Effector memory CD4-positive, alpha-beta T cell (primary cell): ENCODE measurements at regions not wholly inside any gene's neighbourhood (a gene's known extent, or its start where the extent isn't known, plus 50 kb on each side); places are given as distances from the start of the nearest gene placed in this dataset.
"Not testable (repeated sequence)": the region's sequence is repeated elsewhere in the genome, so short reads cannot be mapped to it uniquely, and the experiment has no call there.

Experiments used
- DNase-seq, 3 donors: peaks; one replicate each; pipeline ENCODE4 v3.0.0-alpha.2; 2020
- H3K27ac ChIP-seq: 2 replicates; pipeline ENCODE4 v1.7.0; 2013; ENCODE audit warnings: mild to moderate bottlenecking, low read length, moderate library complexity; ENCODE audit not compliant: insufficient read depth, poor library complexity, severe bottlenecking
- H3K27me3 ChIP-seq: replicated peaks from 2 replicates; pipeline ENCODE4 v1.7.0; 2013; ENCODE audit warnings: mild to moderate bottlenecking, low read length; ENCODE audit not compliant: insufficient read depth, control insufficient read depth, poor library complexity, severe bottlenecking
- H3K36me3 ChIP-seq: 2 replicates; pipeline ENCODE4 v1.7.0; 2013; ENCODE audit warnings: mild to moderate bottlenecking, low read length, moderate library complexity; ENCODE audit not compliant: control insufficient read depth, insufficient read depth
- H3K4me1 ChIP-seq: 2 replicates; pipeline ENCODE4 v1.7.0; 2013; ENCODE audit warnings: low read length, mild to moderate bottlenecking; ENCODE audit not compliant: control insufficient read depth, insufficient read depth, poor library complexity, severe bottlenecking
- H3K4me3 ChIP-seq: 2 replicates; pipeline ENCODE4 v1.7.0; 2013; ENCODE audit warnings: low read length, low read depth, mild to moderate bottlenecking; ENCODE audit not compliant: insufficient read depth, poor library complexity, severe bottlenecking
- H3K9me3 ChIP-seq: 2 replicates; pipeline ENCODE4 v1.7.0; 2013; ENCODE audit warnings: mild to moderate bottlenecking, low read length, moderate library complexity; ENCODE audit not compliant: control insufficient read depth

GRCh38 chr1:66424530-66424929, 109.4 kb upstream of the SGIP1 start:
- not testable (repeated sequence) for DNase-seq, H3K9me3 ChIP-seq, H3K4me1 ChIP-seq, H3K27ac ChIP-seq, H3K27me3 ChIP-seq, H3K36me3 ChIP-seq, H3K4me3 ChIP-seq

GRCh38 chr1:66426239-66426853, 107.6 kb upstream of the SGIP1 start:
- peaks cover 5% of the 10 kb centered on the region for H3K9me3 ChIP-seq

GRCh38 chr1:66430815-66431214, 103.1 kb upstream of the SGIP1 start:
- not testable (repeated sequence) for H3K9me3 ChIP-seq, H3K4me3 ChIP-seq, H3K4me1 ChIP-seq, DNase-seq, H3K36me3 ChIP-seq, H3K27me3 ChIP-seq, H3K27ac ChIP-seq

More at GRCh38 chr1:66426239-66426853, 107.6 kb upstream of the SGIP1 start:
- Histone ChIP-seq H3K27me3 (no peaks in the 10 kb centered on the region), H3K36me3 (no peaks in the 10 kb centered on the region), H3K27ac (no peak overlapping the region), H3K4me3 (no peak overlapping the region), H3K4me1 (no peaks in the 10 kb centered on the region)
- DNase-seq = no peak

GRCh38 chr1:66431999-66432398, 102.0 kb upstream of the SGIP1 start:
- H3K9me3 ChIP-seq = peaks cover 6% of the 10 kb centered on the region
- H3K4me1 ChIP-seq = no peaks in the 10 kb centered on the region
- H3K4me3 ChIP-seq = no peak overlapping the region
- DNase-seq = no peak
- H3K27ac ChIP-seq = no peak overlapping the region
- no peaks in the 10 kb centered on the region for H3K36me3 ChIP-seq
- H3K27me3 ChIP-seq = no peaks in the 10 kb centered on the region

- Histone ChIP-seq H3K27ac (no peak overlapping the region), H3K27me3 (no peaks in the 10 kb centered on the region), H3K4me3 (no peak overlapping the region), H3K9me3 (peaks cover 6% of the 10 kb centered on the region), H3K36me3 (no peaks in the 10 kb centered on the region), H3K4me1 (no peaks in the 10 kb centered on the region)
- DNase-seq = no peak
Observed at GRCh38 chr1:66433611-66434010, 100.3 kb upstream of the SGIP1 start.

GRCh38 chr1:66434096-66434495, 99.9 kb upstream of the SGIP1 start:
- H3K9me3 ChIP-seq = peaks cover 6% of the 10 kb centered on the region
- H3K36me3 ChIP-seq = no peaks in the 10 kb centered on the region
- DNase-seq = no peak
- H3K27me3 ChIP-seq = no peaks in the 10 kb centered on the region
- no peak overlapping the region for H3K4me3 ChIP-seq
- H3K4me1 ChIP-seq = no peaks in the 10 kb centered on the region
- no peak overlapping the region for H3K27ac ChIP-seq

GRCh38 chr1:66435541-66435940, 98.4 kb upstream of the SGIP1 start:
- DNase-seq = no peak
- Histone ChIP-seq H3K27me3 (no peaks in the 10 kb centered on the region), H3K4me3 (no peak overlapping the region), H3K27ac (no peak overlapping the region), H3K9me3 (peaks cover 6% of the 10 kb centered on the region), H3K4me1 (no peaks in the 10 kb centered on the region), H3K36me3 (no peaks in the 10 kb centered on the region)

GRCh38 chr1:66436378-66437135, 97.4 kb upstream of the SGIP1 start:
- H3K4me1 ChIP-seq = no peaks in the 10 kb centered on the region
- peak in 1 of 3 donors; percentile 16 for DNase-seq
- H3K27ac ChIP-seq = no peak overlapping the region
- no peak overlapping the region for H3K4me3 ChIP-seq
- no peaks in the 10 kb centered on the region for H3K36me3 ChIP-seq
- no peaks in the 10 kb centered on the region for H3K9me3 ChIP-seq
- no peaks in the 10 kb centered on the region for H3K27me3 ChIP-seq

- Histone ChIP-seq H3K4me1 (no peaks in the 10 kb centered on the region), H3K27ac (no peak overlapping the region), H3K27me3 (no peaks in the 10 kb centered on the region), H3K36me3 (no peaks in the 10 kb centered on the region), H3K4me3 (no peak overlapping the region), H3K9me3 (no peaks in the 10 kb centered on the region)
- no peak for DNase-seq
Observed at GRCh38 chr1:66437136-66437401, 96.9 kb upstream of the SGIP1 start.

- DNase-seq = no peak
- H3K27me3 ChIP-seq = no peaks in the 10 kb centered on the region
- no peak overlapping the region for H3K4me3 ChIP-seq
- no peaks in the 10 kb centered on the region for H3K4me1 ChIP-seq
- H3K9me3 ChIP-seq = no peaks in the 10 kb centered on the region
- no peaks in the 10 kb centered on the region for H3K36me3 ChIP-seq
- H3K27ac ChIP-seq = no peak overlapping the region
Observed at GRCh38 chr1:66438062-66438461, 95.9 kb upstream of the SGIP1 start.
